UCSD-AML1 (cell line): ENCODE measurements at regions not wholly inside any gene's neighbourhood (a gene's known extent, or its start where the extent isn't known, plus 50 kb on each side); places are given as distances from the start of the nearest gene placed in this dataset.
"Not testable (repeated sequence)": the region's sequence is repeated elsewhere in the genome, so short reads cannot be mapped to it uniquely, and the experiment has no call there.

Experiments used
- DNase-seq: peaks from one replicate; lab custom pipeline; 2025; ENCODE audit not compliant: unreplicated experiment; lab: John Stamatoyannopoulos, UW

DNA sequence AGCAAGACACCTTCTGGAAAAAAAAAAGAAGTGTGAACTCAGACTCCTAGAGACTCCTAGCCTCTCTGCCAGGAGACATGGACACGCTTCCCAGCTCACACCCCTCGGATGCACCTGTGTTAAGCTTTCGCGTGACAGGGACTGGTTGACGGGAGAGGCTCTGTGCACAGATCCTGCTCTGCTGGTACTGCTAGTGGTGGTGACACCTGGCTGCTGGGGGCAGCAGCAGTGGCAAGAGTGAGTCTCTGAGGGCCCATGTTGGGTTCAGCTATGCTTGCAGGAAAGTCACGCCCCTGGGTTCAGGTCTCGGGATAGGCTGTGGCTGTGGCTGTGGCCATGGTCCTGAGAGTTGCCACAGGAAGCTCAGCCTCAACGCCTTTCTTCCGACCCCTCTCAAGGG lies 81.1 kb downstream of the XRCC2 start:
- no peak for DNase-seq

DNA sequence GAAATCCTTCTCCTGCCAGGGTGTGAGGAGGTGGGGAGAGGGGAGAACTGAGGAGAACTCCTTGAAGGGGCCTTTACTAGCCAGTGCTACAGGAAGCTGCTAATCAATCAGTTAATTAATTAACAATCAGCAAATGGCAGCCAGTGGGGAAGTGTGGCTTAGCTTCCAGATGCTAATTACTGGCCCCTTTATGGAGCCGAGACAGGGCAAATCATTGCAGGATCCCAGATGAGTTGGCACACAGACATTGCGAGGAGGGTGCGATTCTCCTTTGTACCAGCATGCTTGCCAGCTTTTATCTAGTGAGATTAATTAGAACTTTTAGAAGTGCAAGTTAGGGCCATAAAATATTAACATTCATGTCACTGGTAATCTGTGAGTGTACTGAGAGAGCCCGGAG lies 84.0 kb downstream of the XRCC2 start:
- DNase-seq: no peak

DNA sequence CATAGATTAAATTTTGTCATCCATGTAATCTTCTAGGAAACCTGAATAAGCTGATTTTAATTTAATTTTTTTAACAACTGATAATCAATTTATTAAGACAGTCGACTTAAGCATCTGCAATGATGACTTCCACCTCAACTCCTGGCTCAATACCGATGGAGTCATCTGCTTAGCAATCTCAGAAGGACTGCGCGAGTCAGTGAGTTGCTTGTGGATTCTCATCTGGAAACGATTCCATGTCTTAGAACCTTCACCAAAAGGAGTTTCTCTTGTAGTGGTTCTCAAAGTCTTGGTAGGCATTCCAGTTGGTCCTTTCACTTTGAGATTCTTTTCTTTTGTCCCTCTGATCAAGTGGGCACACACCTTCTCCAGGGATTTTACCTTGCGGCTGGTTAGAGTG lies 85.5 kb downstream of the XRCC2 start:
- no peak for DNase-seq

DNA sequence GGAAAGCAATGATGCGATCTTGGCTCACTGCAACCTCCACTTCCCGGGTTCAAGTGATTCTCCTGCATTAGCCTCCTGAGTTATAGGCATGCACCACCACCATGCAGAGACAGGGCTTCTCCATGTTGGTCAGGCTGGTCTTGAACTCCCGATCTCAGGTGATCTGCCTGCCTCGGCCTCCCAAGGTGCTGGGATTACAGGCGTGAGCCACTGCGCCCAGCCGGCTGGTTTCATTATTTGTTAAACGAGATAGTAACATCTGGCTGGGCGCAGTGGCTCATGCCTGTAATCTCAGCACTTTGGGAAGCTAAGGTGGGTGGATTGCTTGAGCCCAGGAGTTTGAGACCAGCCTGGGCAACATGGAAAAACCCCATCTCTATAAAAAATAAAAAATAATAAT lies 86.1 kb downstream of the XRCC2 start:
- DNase-seq: not testable (repeated sequence)

DNA sequence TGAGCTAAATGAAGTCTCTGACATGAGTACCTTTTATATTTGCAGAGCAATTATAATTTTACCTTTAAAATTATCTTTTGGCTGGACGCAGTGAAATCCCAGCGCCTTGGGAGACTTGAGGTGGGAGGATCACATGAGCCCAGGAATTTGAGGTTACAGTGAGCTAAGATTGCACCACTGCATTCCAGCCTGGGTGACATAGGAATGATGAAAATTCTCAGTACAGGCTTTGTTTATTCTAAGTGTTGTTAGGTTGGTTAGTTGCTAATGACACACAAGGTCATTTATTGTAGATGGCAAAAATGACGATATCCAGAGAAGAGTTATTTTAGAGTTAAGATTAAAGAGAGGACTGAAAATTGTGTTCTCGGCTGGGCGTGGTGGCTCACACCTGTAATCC lies 87.6 kb downstream of the XRCC2 start:
- no peak for DNase-seq

DNA sequence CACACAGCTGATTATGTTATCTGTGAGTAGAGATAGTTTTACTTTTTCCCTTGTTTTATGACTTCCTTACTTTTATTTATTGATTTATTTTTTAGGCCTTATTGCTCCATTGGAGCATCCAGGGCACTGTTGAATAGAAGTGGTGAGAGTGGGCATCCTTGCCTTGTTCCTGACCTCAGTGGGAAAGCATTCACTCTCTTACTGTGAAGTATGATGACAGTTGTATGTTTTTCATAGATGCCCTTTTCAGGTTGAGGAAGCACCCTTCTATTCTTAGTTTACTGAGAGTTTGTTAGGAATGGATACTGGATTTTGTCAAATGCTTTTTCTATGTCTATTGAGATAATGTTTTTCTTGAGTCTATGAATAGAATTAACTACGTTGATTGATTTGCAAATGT lies 88.6 kb downstream of the XRCC2 start:
- no peak for DNase-seq

DNA sequence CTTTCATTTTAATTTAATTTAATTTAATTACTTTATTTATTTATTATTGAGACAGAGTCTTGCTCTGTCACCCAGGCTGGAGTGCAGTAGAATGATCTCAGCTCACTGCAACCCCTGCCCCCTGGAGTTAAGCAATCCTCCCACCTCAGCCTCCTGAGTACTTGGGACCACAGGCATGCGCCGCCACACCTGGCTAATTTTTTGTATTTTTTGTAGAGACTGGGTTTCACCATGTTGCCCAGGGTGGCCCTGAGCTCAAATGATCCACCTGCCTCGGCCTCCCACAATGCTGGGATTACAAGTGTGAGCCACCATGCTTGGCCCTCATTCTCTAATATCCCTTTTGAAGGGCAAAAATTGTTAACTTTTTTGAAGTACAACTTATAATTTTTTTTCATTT lies 92.9 kb downstream of the XRCC2 start:
- DNase-seq: no peak

DNA sequence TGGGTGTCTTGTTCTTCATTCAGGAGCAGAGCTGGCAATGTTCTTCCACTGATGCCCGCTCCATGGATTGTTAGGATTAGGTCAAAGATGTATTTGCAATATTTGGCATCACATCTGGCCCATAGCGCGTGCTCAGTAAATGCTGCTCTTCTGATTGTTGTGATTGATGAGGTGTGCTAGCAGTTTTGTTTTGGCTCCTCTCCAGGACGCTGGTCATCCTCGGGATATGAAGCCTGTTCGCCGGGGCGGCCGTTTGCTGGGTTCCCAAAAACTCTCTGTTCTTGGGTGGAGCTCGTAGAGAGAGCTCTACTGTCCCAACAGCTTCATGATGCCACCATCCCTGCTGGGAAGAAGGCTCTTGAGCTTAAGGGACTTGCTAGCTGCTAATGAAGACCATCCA lies 96.9 kb downstream of the XRCC2 start:
- DNase-seq: no peak

DNA sequence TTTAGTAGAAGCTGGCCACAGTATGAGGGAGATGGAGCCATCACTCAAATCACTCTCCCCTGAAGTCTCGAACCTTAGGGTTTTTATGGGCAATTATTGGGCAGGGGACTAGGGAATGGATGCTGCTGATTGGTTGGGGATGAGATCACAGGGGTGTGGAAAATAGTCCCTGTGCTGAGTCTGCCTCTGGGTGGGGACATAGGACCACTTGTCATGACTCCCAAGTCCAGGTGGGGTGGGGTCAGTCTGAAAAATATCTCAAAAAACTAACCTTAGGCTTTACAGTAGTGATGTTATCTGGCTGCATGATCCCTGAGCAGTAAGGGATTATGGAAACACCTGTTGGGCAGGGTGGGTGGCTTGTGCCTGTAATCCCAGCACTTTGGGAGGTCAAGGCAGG lies 98.6 kb downstream of the XRCC2 start:
- DNase-seq: no peak

DNA sequence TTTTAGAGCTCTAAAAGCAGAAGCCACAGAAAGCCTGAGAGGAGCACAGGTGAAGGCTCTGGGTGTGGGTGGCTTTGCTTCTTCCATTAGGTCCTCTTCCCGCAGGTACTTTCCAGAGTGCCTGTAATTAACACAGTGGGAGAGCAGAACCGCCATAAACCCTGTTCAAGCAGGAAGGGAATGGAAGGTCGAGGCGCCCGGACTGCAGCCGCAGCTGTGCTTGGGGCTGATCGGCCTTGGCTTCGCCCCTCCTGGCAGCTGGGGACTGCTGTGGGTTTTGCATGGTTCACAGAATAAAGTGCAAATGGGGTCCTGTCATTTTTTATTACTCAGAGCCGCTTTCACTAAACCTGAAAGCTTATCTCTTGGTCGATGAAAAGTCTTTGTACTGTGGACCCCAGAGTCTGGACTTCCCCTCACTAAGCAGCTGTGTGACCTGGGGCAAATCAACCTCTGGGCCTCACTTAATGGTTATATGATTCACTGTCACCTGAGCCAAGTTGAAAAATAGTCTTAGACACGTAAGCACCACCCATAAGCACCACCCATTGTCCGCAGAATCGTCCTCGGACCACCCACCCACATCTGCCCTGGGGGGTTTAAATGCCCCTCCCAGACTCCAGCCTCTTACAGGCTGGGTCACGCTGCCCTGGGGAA lies 100.9 kb downstream of the XRCC2 start:
- DNase-seq: no peak

DNA sequence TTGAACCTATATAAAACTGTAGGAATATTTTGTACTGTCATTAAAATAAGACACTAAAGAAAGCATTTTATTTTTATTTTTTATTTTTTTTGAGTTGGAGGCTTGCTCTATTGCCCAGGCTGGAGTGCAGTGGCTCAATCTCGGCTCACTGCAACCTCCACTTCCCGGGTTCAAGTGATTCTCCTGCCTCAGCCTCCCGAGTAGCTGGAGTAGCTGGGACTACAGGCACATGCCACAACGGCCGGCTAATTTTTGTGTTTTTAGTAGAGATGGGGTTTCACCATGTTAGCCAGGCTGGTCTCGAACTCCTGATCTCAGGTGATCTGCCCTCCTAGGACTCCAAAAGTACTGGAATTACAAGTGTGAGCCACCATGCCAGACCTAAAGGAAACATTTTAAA lies 102.8 kb downstream of the XRCC2 start:
- DNase-seq: not testable (repeated sequence)

DNA sequence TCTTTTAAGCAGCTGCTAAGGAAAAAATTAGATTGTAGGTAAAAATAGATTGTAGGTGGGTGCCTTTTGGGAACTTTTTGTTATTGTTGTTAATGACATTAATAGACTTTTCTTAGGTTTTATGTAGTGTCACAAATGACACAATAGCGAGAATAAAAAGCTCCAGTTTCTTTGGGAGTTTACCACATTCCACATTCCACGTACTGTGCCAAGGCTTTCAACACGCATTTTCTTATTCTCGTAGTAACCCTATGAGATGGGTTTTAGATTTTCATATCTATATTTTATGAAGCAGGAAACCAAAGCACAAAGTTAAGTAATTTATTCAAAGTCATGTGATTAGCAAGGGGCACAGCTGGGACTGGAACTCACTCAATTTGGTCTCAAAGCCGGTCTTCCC lies 103.8 kb downstream of the XRCC2 start:
- no peak for DNase-seq

DNA sequence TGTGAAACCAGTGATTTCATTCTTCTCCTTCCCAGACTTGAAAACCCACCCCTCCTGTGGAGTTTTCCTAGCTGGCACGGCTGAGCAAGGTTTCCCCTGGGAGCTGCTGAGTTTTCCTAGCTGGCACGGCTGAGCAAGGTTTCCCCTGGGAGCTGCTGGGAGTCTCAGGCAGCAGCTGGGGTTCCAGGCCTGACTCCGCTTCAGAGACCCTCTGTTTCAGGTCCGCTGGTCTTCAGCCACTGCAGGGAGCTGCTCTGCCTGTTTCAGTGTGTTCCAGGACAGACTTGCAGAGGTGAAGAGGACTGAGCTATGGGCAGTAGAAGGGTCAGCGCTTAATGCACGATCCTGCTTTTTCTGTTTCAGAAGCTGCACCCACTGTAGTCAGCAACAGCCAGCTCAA lies 104.9 kb downstream of the XRCC2 start:
- no peak for DNase-seq

DNA sequence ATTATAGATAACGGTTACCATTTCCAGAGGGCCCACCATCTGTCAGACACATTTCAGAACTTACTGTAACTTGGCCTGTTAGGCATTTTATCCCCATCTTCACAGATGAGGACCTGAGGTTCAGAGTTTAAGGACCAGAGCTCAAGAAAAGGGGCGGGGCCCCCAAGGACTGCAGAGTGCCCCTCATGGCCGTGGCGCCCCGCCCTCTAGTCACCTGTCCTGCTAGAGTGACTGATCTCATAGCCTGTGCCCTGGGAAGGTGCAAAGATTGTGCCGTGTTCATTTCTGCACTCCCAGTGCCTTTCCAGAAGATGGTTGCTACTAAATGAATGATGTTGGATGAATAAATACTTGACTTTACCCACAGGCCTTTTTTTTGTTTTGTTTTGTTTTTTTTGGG lies 107.0 kb downstream of the XRCC2 start:
- DNase-seq: no peak

DNA sequence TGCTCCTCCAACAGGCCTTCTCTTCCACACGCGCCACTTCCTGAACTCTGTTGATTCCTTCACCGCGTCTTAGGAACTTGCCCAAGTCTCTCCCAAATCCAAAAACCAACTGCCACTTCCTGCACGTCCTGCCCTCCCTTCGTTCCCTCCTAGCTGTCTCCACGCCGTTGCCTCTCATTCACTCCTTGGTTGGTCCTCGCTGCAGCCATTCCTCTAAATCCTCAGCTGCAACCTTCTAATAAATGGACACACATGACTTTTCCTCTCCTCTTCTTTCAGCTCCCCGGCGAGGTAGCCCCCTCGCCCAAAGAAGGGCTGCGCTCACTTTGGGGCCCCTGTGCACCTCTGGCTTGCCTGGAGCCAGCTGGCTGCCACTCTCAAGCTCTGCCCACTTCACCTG lies 110.2 kb downstream of the XRCC2 start:
- no peak for DNase-seq

DNA sequence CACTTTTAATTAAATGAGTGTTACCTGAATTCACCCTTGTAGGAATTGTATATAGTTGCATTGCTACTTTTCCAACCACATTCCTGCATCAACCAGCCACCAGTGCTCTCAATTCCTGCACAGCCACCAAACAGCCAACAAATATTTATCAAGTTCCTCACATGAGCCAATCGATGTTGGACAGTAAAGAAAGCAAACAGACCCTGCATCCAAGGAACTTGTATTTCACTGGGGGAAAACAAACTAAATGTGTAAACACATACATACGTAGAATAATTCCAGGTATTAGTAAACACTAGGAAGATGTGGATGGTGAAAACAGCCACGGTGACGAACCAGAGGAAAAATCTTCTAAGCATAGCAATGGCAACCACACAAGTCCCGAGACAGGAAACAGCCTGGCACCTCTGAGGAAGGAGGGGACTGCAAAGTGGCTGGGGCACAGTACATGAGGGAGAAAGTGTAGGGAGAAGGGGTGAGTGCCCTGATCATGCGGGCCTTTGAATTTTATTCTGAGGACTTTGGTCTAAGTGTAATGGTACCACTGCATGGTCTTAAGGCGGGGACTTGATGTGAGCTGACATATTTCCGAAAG lies 111.2 kb downstream of the XRCC2 start:
- DNase-seq: no peak

DNA sequence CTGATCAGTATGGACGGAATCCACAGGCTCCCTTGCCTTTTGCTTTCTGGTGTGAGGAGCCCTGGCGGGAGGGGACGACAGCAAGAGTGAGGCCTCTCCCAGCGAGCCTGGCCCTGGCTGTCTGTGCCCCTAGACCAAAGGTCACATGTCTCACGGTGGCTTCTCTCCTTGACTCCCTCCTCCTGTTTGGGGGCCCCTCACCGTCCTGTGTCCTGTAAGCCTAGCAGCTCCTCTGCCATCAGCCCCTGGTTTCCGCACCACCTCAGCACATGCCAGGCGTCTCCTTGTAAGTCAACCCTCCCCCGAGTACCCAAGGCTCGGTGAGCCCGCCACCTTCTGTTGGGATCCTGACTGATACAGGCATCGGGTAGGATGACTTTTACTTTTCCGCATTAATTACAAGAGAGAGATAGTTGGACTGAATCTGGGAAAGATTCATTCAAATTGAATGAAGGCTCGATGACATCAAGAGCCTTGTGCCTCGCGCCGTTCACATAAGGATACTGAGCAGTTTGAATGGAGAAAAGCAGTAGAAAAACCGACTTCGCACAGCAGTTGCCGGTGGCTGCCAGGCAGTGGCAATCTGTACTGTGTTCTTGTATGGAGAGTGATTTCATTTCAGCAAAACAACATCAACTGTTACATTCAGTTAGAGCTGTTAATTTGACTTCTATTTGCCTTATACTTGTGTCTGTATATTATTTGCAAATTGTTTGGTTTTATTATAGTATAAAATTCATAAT lies 119.8 kb downstream of the XRCC2 start:
- DNase-seq: no peak

DNA sequence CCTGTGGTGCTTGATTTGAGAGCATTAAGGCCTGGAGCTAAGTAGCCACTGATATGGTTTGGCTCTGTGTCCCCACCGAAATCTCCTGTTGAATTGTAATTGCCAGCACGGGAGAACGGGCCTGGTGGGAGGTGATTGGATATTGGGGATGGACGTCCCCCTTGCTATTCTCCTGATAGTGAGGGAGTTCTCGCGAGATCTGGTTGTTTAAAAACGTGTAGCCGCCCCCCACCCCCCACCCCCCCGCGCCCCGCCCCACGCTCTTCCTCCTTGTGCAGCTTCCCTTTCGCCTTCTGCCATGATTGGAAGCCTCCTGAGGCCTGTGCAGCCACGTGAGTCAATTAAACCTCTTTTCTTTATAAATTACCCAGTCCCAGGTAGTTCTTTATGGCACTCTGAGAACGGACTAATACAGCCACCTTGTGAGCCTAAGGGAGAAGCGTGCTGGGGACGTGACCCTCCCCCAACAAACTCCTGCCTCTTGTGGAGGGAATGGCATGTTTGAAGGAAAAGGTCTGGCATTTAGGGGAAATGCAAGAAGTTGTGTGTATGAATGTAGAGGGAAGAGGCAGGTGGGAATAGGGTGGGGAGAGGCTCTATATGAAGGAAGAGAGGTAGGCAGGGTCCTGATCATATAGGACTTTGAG lies 118.0 kb upstream of the KMT2C start:
- no peak for DNase-seq

DNA sequence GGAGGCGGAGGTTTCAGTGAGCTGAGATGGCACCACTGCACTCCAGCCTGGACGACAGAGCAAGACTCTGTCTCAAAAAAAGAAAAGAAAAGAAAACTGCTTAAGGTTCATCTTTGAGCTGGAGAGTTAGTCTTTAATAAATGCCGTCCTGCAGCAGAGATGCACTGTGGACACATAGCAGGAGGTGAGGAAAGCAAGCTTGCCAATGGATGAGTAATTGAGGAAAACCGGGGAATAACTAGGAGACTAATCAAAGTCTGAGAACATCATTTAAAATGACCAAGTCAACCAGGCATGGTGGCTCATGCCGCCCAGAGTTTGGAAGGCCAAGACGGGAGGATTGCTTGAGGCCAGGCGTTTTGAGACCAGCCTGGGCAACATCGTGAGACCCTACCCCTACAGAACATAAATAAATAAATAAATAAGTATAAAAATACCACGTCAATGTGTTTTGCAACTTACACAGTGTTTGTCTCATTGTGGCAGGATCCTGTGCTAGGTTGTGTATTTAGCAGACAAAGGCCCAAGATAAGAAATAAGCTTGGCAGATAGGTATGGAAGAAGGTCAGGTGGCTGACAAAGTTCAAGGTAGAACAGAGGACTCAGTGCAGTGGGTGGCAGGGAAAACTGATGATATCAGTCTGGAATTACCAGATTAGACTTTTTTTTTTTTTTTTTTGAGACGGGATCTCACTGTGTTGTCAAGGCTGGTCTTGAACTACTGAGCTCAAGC lies 115.7 kb upstream of the KMT2C start:
- no peak for DNase-seq

DNA sequence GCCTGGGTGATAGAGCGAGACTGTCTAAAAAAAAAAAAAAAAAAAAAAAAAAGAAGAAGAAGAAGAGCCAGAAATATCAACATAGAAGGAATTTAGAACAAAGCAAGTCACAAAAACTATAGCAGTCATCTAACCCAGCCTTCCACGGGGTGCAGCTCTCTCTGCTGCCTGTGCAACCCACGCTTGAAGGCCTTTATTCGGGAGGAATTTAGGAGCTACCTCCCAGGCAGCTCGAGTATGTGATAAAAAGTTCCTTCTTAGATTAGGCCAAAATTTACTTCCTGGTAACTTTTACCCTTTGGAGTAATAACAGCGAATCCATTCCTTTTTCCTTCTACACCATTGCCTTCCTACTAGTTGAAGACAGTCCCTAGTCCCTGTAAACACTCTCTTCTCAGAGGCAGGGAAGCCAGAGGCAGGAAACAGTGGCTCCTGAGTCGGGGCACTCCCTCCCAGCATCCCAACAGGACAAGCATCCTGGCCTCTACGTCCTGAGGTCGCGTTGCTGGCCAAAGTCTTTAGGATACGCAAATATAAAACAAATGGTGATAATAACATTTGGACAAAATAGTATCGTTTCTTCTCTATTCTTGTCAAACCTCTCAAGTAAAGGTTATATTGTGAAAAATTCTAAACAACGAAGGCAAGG lies 109.3 kb upstream of the KMT2C start:
- no peak for DNase-seq

DNA sequence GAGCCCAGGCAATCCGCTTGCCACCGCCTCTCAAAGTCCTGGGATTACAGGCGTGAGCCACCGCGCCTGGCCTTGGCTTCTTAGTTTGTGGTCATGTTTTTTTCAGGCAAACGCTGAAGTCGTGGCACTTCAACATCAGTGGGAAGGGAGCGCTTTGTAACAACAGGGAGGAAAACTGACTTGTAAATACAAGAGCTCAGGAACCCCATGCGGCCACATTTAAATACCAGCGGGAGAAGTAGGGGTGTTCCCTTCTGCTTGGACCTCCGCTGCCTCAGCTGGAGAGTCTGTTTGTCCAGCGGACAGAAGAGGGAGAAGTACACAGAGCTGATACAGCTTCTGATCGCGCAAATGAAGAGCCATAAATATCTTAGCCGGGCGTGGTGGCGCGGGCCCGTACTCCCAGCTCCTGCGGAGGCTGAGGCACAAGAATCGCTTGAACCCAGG lies 108.7 kb upstream of the KMT2C start:
- no peak for DNase-seq
